HEK293 (cell line): ENCODE measurements at regions not wholly inside any gene's neighbourhood (a gene's known extent, or its start where the extent isn't known, plus 50 kb on each side); places are given as distances from the start of the nearest gene placed in this dataset.

ENCODE experiments used
- CTCF ChIA-PET: fragments of 350-600 bp; formaldehyde crosslinking; extraction: SDS; loops from one replicate; lab custom pipeline; 2021; ENCODE audit warnings: antibody characterized with exemption; lab: Yijun Ruan, JAX
- POLR2A ChIA-PET: fragments of 300-600 bp; formaldehyde crosslinking; extraction: SDS; loops from one replicate; lab custom pipeline; 2020; ENCODE audit warnings: antibody characterized with exemption, inconsistent platforms; lab: Yijun Ruan, JAX
- H3K27ac ChIP-seq: fragments of 200-500 bp; sonication (Bioruptor generic); 2 replicates; pipeline ENCODE4 v1.5.1; 2014; ENCODE audit warnings: low read depth, low read length, control low read depth, inconsistent platforms; ENCODE audit errors: extremely low read depth
- H3K36me3 ChIP-seq, 2 experiments: fragments of 200-500 bp in 1 of 2; sonication (Bioruptor generic) in 1 of 2; 1 replicate in 1 of 2; 2 replicates in 1 of 2; pipeline ENCODE4 v1.5.1; 2014 to 2017; ENCODE audit warnings: inconsistent platforms in 2 of 2, low read length in 2 of 2; ENCODE audit not compliant: control insufficient read depth in 2 of 2, insufficient read depth in 1 of 2
- H3K4me1 ChIP-seq: fragments of 200-500 bp; sonication (Bioruptor generic); 2 replicates; pipeline ENCODE4 v1.5.1; 2014; ENCODE audit warnings: mild to moderate bottlenecking, low read length, inconsistent platforms; ENCODE audit not compliant: control insufficient read depth, insufficient read depth
- H3K4me3 ChIP-seq: 2 replicates; pipeline ENCODE4 v1.5.1; 2011; ENCODE audit warnings: low read depth, mild to moderate bottlenecking, control low read depth, low read length, moderate library complexity
- H3K9me3 ChIP-seq: fragments of 200-500 bp; sonication (Bioruptor generic); 2 replicates; pipeline ENCODE4 v1.5.1; 2014; ENCODE audit warnings: low read depth, low read length, inconsistent platforms; ENCODE audit not compliant: control insufficient read depth, insufficient read depth
- KLF10 ChIP-seq: fragments of 450-650 bp; IDR thresholded peaks from 2 replicates; pipeline ENCODE4 v1.5.1; 2018; ENCODE audit warnings: missing biosample characterization, mild to moderate bottlenecking, missing genetic modification characterization
- KLF8 ChIP-seq: fragments of 450-650 bp; formaldehyde crosslinking; IDR thresholded peaks from 2 replicates; pipeline ENCODE4 v1.5.1; 2016; ENCODE audit warnings: missing biosample characterization, missing genetic modification characterization
- PRDM1 ChIP-seq: fragments of 450-650 bp; formaldehyde crosslinking; IDR thresholded peaks from 2 replicates; pipeline ENCODE4; 2016; ENCODE audit warnings: missing biosample characterization, missing genetic modification characterization
- TRIM28 ChIP-seq: IDR thresholded peaks from 2 replicates; pipeline ENCODE4 v1.6.1; 2011; ENCODE audit warnings: low read length, control low read depth, borderline replicate concordance
- ZBTB10 ChIP-seq: fragments of 450-650 bp; formaldehyde crosslinking; IDR thresholded peaks from 2 replicates; pipeline ENCODE4 v1.5.1; 2016; ENCODE audit warnings: missing biosample characterization, missing genetic modification characterization
- ZBTB49 ChIP-seq: fragments of 450-650 bp; formaldehyde crosslinking; IDR thresholded peaks from 2 replicates; pipeline ENCODE4 v1.5.1; 2016; ENCODE audit warnings: missing biosample characterization, missing genetic modification characterization, low read depth
- ZNF169 ChIP-seq: fragments of 450-650 bp; formaldehyde crosslinking; IDR thresholded peaks from 2 replicates; pipeline ENCODE4 v1.5.1; 2016; ENCODE audit warnings: missing biosample characterization, missing genetic modification characterization
- ZNF175 ChIP-seq: fragments of 450-650 bp; formaldehyde crosslinking; IDR thresholded peaks from 2 replicates; pipeline ENCODE4 v1.5.1; 2016; ENCODE audit warnings: missing biosample characterization, missing genetic modification characterization
- ZNF202 ChIP-seq: fragments of 450-650 bp; formaldehyde crosslinking; IDR thresholded peaks from 2 replicates; pipeline ENCODE4 v1.5.1; 2016; ENCODE audit warnings: missing biosample characterization, missing genetic modification characterization, borderline replicate concordance
- ZNF239 ChIP-seq: fragments of 450-650 bp; formaldehyde crosslinking; IDR thresholded peaks from 2 replicates; pipeline ENCODE4 v1.5.1; 2016; ENCODE audit warnings: missing biosample characterization, missing genetic modification characterization
- ZNF248 ChIP-seq: fragments of 450-650 bp; formaldehyde crosslinking; IDR thresholded peaks from 2 replicates; pipeline ENCODE4 v1.5.1; 2017; ENCODE audit warnings: missing biosample characterization, missing genetic modification characterization
- ZNF341 ChIP-seq: fragments of 450-650 bp; formaldehyde crosslinking; IDR thresholded peaks from 2 replicates; pipeline ENCODE4; 2016; ENCODE audit warnings: low read depth, missing biosample characterization, missing genetic modification characterization
- ZNF433 ChIP-seq: fragments of 450-650 bp; formaldehyde crosslinking; IDR thresholded peaks from 2 replicates; pipeline ENCODE4 v1.5.1; 2016; ENCODE audit warnings: missing biosample characterization, missing genetic modification characterization, low read depth
- ZNF48 ChIP-seq: fragments of 450-650 bp; formaldehyde crosslinking; IDR thresholded peaks from 2 replicates; pipeline ENCODE4 v1.5.1; 2016; ENCODE audit warnings: missing biosample characterization, missing genetic modification characterization
- ZNF521 ChIP-seq: fragments of 450-650 bp; formaldehyde crosslinking; IDR thresholded peaks from 2 replicates; pipeline ENCODE4 v1.5.1; 2017; ENCODE audit warnings: missing biosample characterization, mild to moderate bottlenecking, missing genetic modification characterization
- ZNF529 ChIP-seq: fragments of 450-650 bp; formaldehyde crosslinking; IDR thresholded peaks from 2 replicates; pipeline ENCODE4 v1.5.1; 2017; ENCODE audit warnings: missing genetic modification characterization, missing biosample characterization; ENCODE audit not compliant: insufficient replicate concordance
- ZNF549 ChIP-seq: fragments of 450-650 bp; IDR thresholded peaks from 2 replicates; pipeline ENCODE4 v1.5.1; 2018; ENCODE audit warnings: missing biosample characterization, missing genetic modification characterization, mild to moderate bottlenecking, inconsistent platforms, moderate library complexity
- ZNF560 ChIP-seq: fragments of 450-650 bp; formaldehyde crosslinking; IDR thresholded peaks from 2 replicates; pipeline ENCODE4 v1.5.1; 2017; ENCODE audit warnings: missing biosample characterization, missing genetic modification characterization, borderline replicate concordance
- ZNF626 ChIP-seq: fragments of 450-650 bp; sonication (Bioruptor Pico); formaldehyde crosslinking; IDR thresholded peaks from 2 replicates; pipeline ENCODE4 v1.5.1; 2018; ENCODE audit warnings: missing biosample characterization, missing genetic modification characterization, inconsistent platforms
- ZNF776 ChIP-seq: fragments of 450-650 bp; formaldehyde crosslinking; IDR thresholded peaks from 2 replicates; pipeline ENCODE4 v1.5.0; 2017; ENCODE audit warnings: missing biosample characterization, missing genetic modification characterization, borderline replicate concordance
- ZNF830 ChIP-seq: fragments of 450-650 bp; IDR thresholded peaks from 2 replicates; pipeline ENCODE4 v1.5.0; 2018; ENCODE audit warnings: missing biosample characterization, missing genetic modification characterization, low read depth, mild to moderate bottlenecking, moderate library complexity
- ZXDB ChIP-seq: fragments of 450-650 bp; formaldehyde crosslinking; IDR thresholded peaks from 2 replicates; pipeline ENCODE4 v1.5.1; 2016; ENCODE audit warnings: missing biosample characterization, missing genetic modification characterization
- TF ChIP-seq, protein P1 (sequence below): fragments of 450-650 bp; formaldehyde crosslinking; IDR thresholded peaks from 2 replicates; pipeline ENCODE4 v1.5.1; 2017; ENCODE audit warnings: missing biosample characterization, mild to moderate bottlenecking, missing genetic modification characterization, moderate library complexity
- TF ChIP-seq, protein P2 (sequence below): IDR thresholded peaks from 2 replicates; pipeline ENCODE4 v1.6.1; 2011; ENCODE audit warnings: mild to moderate bottlenecking, low read depth, low read length, borderline replicate concordance
- TF ChIP-seq, protein P3 (sequence below): fragments of 450-650 bp; formaldehyde crosslinking; IDR thresholded peaks from 2 replicates; pipeline ENCODE4 v1.5.1; 2017; ENCODE audit warnings: missing biosample characterization, missing genetic modification characterization
- TF ChIP-seq, protein P4 (sequence below): fragments of 450-650 bp; formaldehyde crosslinking; IDR thresholded peaks from 2 replicates; pipeline ENCODE4 v1.5.1; 2017; ENCODE audit warnings: missing biosample characterization, missing genetic modification characterization

DNA sequence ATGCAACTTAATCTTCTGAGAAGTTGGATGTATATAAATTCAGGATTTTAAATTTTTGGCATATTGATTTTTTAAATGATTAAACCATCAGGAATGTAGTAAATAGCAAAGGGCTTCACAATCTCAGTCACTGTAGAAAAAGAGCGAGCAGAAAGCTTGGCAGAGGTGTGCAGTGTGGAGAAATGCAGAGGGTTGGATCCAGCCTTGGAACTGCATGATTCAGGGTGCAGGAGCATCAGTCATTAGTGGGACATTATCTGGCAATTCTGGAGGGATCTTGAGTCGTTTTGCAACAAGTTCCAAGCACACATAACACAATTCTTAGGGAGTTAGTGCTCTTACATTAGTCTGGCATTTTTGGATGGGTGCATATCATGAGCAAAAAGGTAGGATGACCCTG, 267.9 kb downstream of the PLA2G4A start:
- CTCF ChIA-PET = no interaction called here
- TF ChIP-seq ZNF529 (tag by site-specific recombination) (no peak), ZNF626 (no peak), ZNF830 (tag by site-specific recombination) (no peak), TRIM28 (no peak), ZNF48 (tag by site-specific recombination) (no peak), ZNF175 (no peak), ZNF521 (no peak), ZNF239 (tag by site-specific recombination) (no peak)
- TF ChIP-seq, protein P1, sequence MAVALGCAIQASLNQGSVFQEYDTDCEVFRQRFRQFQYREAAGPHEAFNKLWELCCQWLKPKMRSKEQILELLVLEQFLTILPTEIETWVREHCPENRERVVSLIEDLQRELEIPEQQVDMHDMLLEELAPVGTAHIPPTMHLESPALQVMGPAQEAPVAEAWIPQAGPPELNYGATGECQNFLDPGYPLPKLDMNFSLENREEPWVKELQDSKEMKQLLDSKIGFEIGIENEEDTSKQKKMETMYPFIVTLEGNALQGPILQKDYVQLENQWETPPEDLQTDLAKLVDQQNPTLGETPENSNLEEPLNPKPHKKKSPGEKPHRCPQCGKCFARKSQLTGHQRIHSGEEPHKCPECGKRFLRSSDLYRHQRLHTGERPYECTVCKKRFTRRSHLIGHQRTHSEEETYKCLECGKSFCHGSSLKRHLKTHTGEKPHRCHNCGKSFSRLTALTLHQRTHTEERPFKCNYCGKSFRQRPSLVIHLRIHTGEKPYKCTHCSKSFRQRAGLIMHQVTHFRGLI (tag by site-specific recombination) = no peak
- TF ChIP-seq, protein P2, sequence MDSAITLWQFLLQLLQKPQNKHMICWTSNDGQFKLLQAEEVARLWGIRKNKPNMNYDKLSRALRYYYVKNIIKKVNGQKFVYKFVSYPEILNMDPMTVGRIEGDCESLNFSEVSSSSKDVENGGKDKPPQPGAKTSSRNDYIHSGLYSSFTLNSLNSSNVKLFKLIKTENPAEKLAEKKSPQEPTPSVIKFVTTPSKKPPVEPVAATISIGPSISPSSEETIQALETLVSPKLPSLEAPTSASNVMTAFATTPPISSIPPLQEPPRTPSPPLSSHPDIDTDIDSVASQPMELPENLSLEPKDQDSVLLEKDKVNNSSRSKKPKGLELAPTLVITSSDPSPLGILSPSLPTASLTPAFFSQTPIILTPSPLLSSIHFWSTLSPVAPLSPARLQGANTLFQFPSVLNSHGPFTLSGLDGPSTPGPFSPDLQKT = no peak
- TF ChIP-seq, all 188 proteins: peak for 0
- no peaks in the 10 kb centered on the region for H3K9me3 ChIP-seq
- H3K4me3 ChIP-seq = no peak overlapping the region
- POLR2A ChIA-PET = no interaction called here
- H3K36me3 ChIP-seq = no peaks in the 10 kb centered on the region
- no peak overlapping the region for H3K27ac ChIP-seq
- H3K4me1 ChIP-seq = no peaks in the 10 kb centered on the region

DNA sequence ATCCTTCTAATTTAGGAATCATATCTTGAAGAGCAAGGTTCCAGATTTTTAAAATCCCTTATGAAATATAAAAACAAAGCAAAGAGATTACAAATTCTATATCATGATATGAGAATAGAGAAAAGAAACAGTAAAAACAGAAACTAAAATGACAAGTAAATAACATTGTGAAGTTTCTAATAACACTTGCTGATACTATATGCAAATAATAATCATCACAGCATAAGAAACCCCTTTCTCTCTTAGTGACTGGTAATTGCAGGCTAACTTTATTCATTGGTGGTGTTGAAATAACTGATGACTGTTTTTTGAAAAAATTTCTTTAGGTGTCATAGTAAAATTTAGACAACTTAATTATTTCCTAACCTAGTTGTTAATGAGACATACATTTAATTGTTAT, 281.6 kb downstream of the PLA2G4A start:
- H3K9me3 ChIP-seq = no peaks in the 10 kb centered on the region
- H3K27ac ChIP-seq = no peak overlapping the region
- CTCF ChIA-PET = no interaction called here
- H3K4me1 ChIP-seq = no peaks in the 10 kb centered on the region
- no peak overlapping the region for H3K4me3 ChIP-seq
- no peaks in the 10 kb centered on the region for H3K36me3 ChIP-seq
- POLR2A ChIA-PET = no interaction called here
- TF ChIP-seq KLF8 (tag by site-specific recombination) = no peak
- TF ChIP-seq, protein P3, sequence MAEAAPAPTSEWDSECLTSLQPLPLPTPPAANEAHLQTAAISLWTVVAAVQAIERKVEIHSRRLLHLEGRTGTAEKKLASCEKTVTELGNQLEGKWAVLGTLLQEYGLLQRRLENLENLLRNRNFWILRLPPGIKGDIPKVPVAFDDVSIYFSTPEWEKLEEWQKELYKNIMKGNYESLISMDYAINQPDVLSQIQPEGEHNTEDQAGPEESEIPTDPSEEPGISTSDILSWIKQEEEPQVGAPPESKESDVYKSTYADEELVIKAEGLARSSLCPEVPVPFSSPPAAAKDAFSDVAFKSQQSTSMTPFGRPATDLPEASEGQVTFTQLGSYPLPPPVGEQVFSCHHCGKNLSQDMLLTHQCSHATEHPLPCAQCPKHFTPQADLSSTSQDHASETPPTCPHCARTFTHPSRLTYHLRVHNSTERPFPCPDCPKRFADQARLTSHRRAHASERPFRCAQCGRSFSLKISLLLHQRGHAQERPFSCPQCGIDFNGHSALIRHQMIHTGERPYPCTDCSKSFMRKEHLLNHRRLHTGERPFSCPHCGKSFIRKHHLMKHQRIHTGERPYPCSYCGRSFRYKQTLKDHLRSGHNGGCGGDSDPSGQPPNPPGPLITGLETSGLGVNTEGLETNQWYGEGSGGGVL (tag by site-specific recombination) = no peak
- TF ChIP-seq ZNF248 (tag by site-specific recombination) = no peak
- no peak for TF ChIP-seq ZNF341 (tag by site-specific recombination)
- TF ChIP-seq ZNF169 (tag by site-specific recombination) = no peak
- TF ChIP-seq ZNF776 (tag by site-specific recombination) = no peak
- no peak for TF ChIP-seq ZXDB (tag by site-specific recombination)
- TF ChIP-seq, protein P4, sequence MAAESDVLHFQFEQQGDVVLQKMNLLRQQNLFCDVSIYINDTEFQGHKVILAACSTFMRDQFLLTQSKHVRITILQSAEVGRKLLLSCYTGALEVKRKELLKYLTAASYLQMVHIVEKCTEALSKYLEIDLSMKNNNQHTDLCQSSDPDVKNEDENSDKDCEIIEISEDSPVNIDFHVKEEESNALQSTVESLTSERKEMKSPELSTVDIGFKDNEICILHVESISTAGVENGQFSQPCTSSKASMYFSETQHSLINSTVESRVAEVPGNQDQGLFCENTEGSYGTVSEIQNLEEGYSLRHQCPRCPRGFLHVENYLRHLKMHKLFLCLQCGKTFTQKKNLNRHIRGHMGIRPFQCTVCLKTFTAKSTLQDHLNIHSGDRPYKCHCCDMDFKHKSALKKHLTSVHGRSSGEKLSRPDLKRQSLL (tag by site-specific recombination) = no peak
- no peak for TF ChIP-seq ZNF202 (tag by site-specific recombination)
- no peak for TF ChIP-seq ZNF433 (tag by site-specific recombination)
- TF ChIP-seq ZBTB10 = no peak
- no peak for TF ChIP-seq PRDM1 (tag by site-specific recombination)
- no peak for TF ChIP-seq ZBTB49 (tag by site-specific recombination)
- TF ChIP-seq ZNF560 (tag by site-specific recombination) = no peak
- TF ChIP-seq ZNF549 = no peak
- TF ChIP-seq KLF10 = no peak
